GM23338 (cell line): ENCODE measurements at regions not wholly inside any gene's neighbourhood (a gene's known extent, or its start where the extent isn't known, plus 50 kb on each side); places are given as distances from the start of the nearest gene placed in this dataset.

Experiments
- ATAC-seq: fragments of 200-7000 bp; cut with Tn5 transposase; 3 replicates; pipeline ENCODE4 v1.9.1; 2020
- DNase-seq: peaks from one replicate; pipeline ENCODE4 v3.0.0-alpha.2; 2015; ENCODE audit warnings: low spot score
- H2AFZ ChIP-seq: fragments of 200-600 bp; sonication (generic); 2 replicates; pipeline ENCODE4 v1.8.0; 2016; ENCODE audit warnings: antibody characterized with exemption, mild to moderate bottlenecking, moderate library complexity
- H3F3A ChIP-seq: fragments of 200-600 bp; sonication (generic); replicated peaks from 2 replicates; pipeline ENCODE4 v1.8.0; 2017; ENCODE audit warnings: antibody characterized with exemption, mixed run types, low read depth
- H3K27ac ChIP-seq: fragments of 200-600 bp; sonication (generic); 2 replicates; pipeline ENCODE4 v1.6.1; 2016; ENCODE audit warnings: low read depth
- H3K27me3 ChIP-seq: fragments of 200-600 bp; sonication (generic); 2 replicates; pipeline ENCODE4 v1.8.0; 2016; ENCODE audit warnings: mild to moderate bottlenecking, mixed run types, moderate library complexity; ENCODE audit not compliant: insufficient read depth
- H3K36me3 ChIP-seq: fragments of 200-600 bp; sonication (generic); 2 replicates; pipeline ENCODE4 v1.8.0; 2016; ENCODE audit warnings: mild to moderate bottlenecking; ENCODE audit not compliant: insufficient read depth
- H3K4me1 ChIP-seq: fragments of 200-600 bp; sonication (generic); 2 replicates; pipeline ENCODE4 v1.8.0; 2016; ENCODE audit warnings: mild to moderate bottlenecking, moderate library complexity; ENCODE audit not compliant: insufficient read depth
- H3K4me2 ChIP-seq: fragments of 200-600 bp; sonication (generic); 2 replicates; pipeline ENCODE4 v1.7.1; 2017; ENCODE audit warnings: mixed run types
- H3K4me3 ChIP-seq: fragments of 200-600 bp; sonication (generic); 2 replicates; pipeline ENCODE4 v1.6.1; 2016; ENCODE audit warnings: mixed run types
- H3K79me2 ChIP-seq: fragments of 200-600 bp; sonication (generic); replicated peaks from 2 replicates; pipeline ENCODE4 v1.8.0; 2017; ENCODE audit warnings: mild to moderate bottlenecking; ENCODE audit not compliant: insufficient read depth
- H3K9me2 ChIP-seq: fragments of 200-600 bp; sonication (generic); 2 replicates; pipeline ENCODE4 v1.8.0; 2017; ENCODE audit not compliant: insufficient read depth
- H4K20me1 ChIP-seq: fragments of 200-600 bp; sonication (generic); replicated peaks from 2 replicates; pipeline ENCODE4 v1.8.0; 2017; ENCODE audit warnings: mild to moderate bottlenecking; ENCODE audit not compliant: insufficient read depth
- H3K27ac Mint-ChIP-seq: 2 replicates; pipeline ENCODE4 v1.8.0; 2020; ENCODE audit warnings: inconsistent platforms, mild to moderate bottlenecking, moderate library complexity, mixed read lengths
- H3K27me3 Mint-ChIP-seq: 3 replicates; pipeline ENCODE4 v1.8.0; 2022; ENCODE audit warnings: low read depth, mild to moderate bottlenecking, moderate library complexity, mixed read lengths, inconsistent platforms; ENCODE audit not compliant: insufficient read depth, poor library complexity
- H3K36me3 Mint-ChIP-seq: 3 replicates; pipeline ENCODE4 v1.8.0; 2021; ENCODE audit warnings: low read depth, mild to moderate bottlenecking, inconsistent platforms, moderate library complexity, mixed read lengths
- H3K4me1 Mint-ChIP-seq: 3 replicates; pipeline ENCODE4 v1.8.0; 2020; ENCODE audit warnings: mild to moderate bottlenecking, inconsistent platforms, mixed read lengths
- H3K4me3 Mint-ChIP-seq: 3 replicates; pipeline ENCODE4 v1.8.0; 2021; ENCODE audit warnings: moderate library complexity, mild to moderate bottlenecking, inconsistent platforms, mixed read lengths
- H3K9me3 Mint-ChIP-seq: 3 replicates; pipeline ENCODE4 v1.8.0; 2020; ENCODE audit warnings: moderate library complexity, mild to moderate bottlenecking, inconsistent platforms, mixed read lengths
- CREB1 ChIP-seq: fragments of 250-450 bp; sonication (Bioruptor Pico); IDR thresholded peaks from 2 replicates; pipeline ENCODE4 v1.5.0; 2020; ENCODE audit warnings: low read depth, mild to moderate bottlenecking, moderate library complexity
- EZH2 ChIP-seq: fragments of 200-600 bp; sonication (generic); IDR thresholded peaks from one replicate; pipeline ENCODE4 v1.8.0; 2017; ENCODE audit warnings: antibody characterized with exemption, mild to moderate bottlenecking, low read depth; ENCODE audit not compliant: unreplicated experiment
- EZH2phosphoT487 ChIP-seq: fragments of 200-600 bp; sonication (generic); IDR thresholded peaks from one replicate; pipeline ENCODE4 v1.8.1; 2018; ENCODE audit warnings: antibody characterized with exemption; ENCODE audit not compliant: unreplicated experiment
- JUNB ChIP-seq: IDR thresholded peaks from one replicate; pipeline ENCODE4 v1.6.1; 2016; ENCODE audit warnings: antibody characterized with exemption; ENCODE audit not compliant: unreplicated experiment
- REST ChIP-seq: IDR thresholded peaks from one replicate; pipeline ENCODE4 v1.6.1; 2018; ENCODE audit warnings: antibody characterized with exemption; ENCODE audit not compliant: unreplicated experiment
- STAT1 ChIP-seq: IDR thresholded peaks from one replicate; pipeline ENCODE4 v1.6.1; 2016; ENCODE audit warnings: antibody characterized with exemption; ENCODE audit not compliant: unreplicated experiment
- ZNF331 ChIP-seq: fragments of 250-450 bp; sonication (Bioruptor Pico); IDR thresholded peaks from 2 replicates; pipeline ENCODE4 v1.5.0; 2020; ENCODE audit warnings: low read depth, mild to moderate bottlenecking, moderate library complexity
- TF ChIP-seq, protein P1 (sequence below): IDR thresholded peaks from 2 replicates; pipeline ENCODE4 v1.6.1; 2016; ENCODE audit warnings: antibody characterized with exemption
- TF ChIP-seq, protein P2 (sequence below): fragments of 250-450 bp; sonication (Bioruptor Pico); IDR thresholded peaks from 2 replicates; pipeline ENCODE4 v1.5.0; 2020; ENCODE audit warnings: mild to moderate bottlenecking, moderate library complexity

GRCh38 chr11:105367129-105367528 is 227.6 kb upstream of the CARD18 start (continued):
- TF ChIP-seq REST = no peak
- TF ChIP-seq, protein P1, sequence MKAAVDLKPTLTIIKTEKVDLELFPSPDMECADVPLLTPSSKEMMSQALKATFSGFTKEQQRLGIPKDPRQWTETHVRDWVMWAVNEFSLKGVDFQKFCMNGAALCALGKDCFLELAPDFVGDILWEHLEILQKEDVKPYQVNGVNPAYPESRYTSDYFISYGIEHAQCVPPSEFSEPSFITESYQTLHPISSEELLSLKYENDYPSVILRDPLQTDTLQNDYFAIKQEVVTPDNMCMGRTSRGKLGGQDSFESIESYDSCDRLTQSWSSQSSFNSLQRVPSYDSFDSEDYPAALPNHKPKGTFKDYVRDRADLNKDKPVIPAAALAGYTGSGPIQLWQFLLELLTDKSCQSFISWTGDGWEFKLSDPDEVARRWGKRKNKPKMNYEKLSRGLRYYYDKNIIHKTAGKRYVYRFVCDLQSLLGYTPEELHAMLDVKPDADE = no peak
- TF ChIP-seq CREB1 (CRISPR knock-in tag) = no peak
- no peak for TF ChIP-seq EZH2phosphoT487

GRCh38 chr11:105361651-105362050 is 222.1 kb upstream of the CARD18 start:
- DNase-seq = no peak
- no peaks in the 10 kb centered on the region for H3K4me1 Mint-ChIP-seq
- ATAC-seq = no peak
- Histone ChIP-seq H3K4me2 (no peak overlapping the region), H3K27ac (no peak overlapping the region), H3F3A (no peaks in the 10 kb centered on the region), H4K20me1 (no peaks in the 10 kb centered on the region), H3K9me2 (no peaks in the 10 kb centered on the region; the same call in 1 of the 2 replicates), H2AFZ (no peak overlapping the region; the same call in 1 of the 2 replicates), H3K36me3 (no peaks in the 10 kb centered on the region), H3K79me2 (no peaks in the 10 kb centered on the region), H3K4me3 (no peak overlapping the region), H3K4me1 (no peaks in the 10 kb centered on the region), H3K27me3 (no peaks in the 10 kb centered on the region)
- H3K36me3 Mint-ChIP-seq = no peaks in the 10 kb centered on the region
- no peaks in the 10 kb centered on the region for H3K27me3 Mint-ChIP-seq
- no peak overlapping the region for H3K27ac Mint-ChIP-seq
- no peaks in the 10 kb centered on the region for H3K9me3 Mint-ChIP-seq
- no peak overlapping the region for H3K4me3 Mint-ChIP-seq
- TF ChIP-seq STAT1 = no peak
- no peak for TF ChIP-seq ZNF331 (CRISPR knock-in tag)
- TF ChIP-seq, protein P1 = no peak
- no peak for TF ChIP-seq REST
- TF ChIP-seq EZH2 = no peak
- TF ChIP-seq JUNB = no peak
- TF ChIP-seq, protein P2, sequence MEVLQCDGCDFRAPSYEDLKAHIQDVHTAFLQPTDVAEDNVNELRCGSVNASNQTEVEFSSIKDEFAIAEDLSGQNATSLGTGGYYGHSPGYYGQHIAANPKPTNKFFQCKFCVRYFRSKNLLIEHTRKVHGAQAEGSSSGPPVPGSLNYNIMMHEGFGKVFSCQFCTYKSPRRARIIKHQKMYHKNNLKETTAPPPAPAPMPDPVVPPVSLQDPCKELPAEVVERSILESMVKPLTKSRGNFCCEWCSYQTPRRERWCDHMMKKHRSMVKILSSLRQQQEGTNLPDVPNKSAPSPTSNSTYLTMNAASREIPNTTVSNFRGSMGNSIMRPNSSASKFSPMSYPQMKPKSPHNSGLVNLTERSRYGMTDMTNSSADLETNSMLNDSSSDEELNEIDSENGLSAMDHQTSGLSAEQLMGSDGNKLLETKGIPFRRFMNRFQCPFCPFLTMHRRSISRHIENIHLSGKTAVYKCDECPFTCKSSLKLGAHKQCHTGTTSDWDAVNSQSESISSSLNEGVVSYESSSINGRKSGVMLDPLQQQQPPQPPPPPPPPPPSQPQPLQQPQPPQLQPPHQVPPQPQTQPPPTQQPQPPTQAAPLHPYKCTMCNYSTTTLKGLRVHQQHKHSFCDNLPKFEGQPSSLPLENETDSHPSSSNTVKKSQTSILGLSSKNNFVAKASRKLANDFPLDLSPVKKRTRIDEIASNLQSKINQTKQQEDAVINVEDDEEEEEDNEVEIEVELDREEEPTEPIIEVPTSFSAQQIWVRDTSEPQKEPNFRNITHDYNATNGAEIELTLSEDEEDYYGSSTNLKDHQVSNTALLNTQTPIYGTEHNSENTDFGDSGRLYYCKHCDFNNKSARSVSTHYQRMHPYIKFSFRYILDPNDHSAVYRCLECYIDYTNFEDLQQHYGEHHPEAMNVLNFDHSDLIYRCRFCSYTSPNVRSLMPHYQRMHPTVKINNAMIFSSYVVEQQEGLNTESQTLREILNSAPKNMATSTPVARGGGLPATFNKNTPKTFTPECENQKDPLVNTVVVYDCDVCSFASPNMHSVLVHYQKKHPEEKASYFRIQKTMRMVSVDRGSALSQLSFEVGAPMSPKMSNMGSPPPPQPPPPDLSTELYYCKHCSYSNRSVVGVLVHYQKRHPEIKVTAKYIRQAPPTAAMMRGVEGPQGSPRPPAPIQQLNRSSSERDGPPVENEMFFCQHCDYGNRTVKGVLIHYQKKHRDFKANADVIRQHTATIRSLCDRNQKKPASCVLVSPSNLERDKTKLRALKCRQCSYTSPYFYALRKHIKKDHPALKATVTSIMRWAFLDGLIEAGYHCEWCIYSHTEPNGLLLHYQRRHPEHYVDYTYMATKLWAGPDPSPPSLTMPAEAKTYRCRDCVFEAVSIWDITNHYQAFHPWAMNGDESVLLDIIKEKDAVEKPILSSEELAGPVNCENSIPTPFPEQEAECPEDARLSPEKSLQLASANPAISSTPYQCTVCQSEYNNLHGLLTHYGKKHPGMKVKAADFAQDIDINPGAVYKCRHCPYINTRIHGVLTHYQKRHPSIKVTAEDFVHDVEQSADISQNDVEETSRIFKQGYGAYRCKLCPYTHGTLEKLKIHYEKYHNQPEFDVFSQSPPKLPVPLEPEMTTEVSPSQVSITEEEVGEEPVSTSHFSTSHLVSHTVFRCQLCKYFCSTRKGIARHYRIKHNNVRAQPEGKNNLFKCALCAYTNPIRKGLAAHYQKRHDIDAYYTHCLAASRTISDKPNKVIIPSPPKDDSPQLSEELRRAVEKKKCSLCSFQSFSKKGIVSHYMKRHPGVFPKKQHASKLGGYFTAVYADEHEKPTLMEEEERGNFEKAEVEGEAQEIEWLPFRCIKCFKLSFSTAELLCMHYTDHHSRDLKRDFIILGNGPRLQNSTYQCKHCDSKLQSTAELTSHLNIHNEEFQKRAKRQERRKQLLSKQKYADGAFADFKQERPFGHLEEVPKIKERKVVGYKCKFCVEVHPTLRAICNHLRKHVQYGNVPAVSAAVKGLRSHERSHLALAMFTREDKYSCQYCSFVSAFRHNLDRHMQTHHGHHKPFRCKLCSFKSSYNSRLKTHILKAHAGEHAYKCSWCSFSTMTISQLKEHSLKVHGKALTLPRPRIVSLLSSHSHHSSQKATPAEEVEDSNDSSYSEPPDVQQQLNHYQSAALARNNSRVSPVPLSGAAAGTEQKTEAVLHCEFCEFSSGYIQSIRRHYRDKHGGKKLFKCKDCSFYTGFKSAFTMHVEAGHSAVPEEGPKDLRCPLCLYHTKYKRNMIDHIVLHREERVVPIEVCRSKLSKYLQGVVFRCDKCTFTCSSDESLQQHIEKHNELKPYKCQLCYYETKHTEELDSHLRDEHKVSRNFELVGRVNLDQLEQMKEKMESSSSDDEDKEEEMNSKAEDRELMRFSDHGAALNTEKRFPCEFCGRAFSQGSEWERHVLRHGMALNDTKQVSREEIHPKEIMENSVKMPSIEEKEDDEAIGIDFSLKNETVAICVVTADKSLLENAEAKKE (CRISPR knock-in tag) = no peak
